CD14-positive monocyte (primary cell): ENCODE measurements at regions not wholly inside any gene's neighbourhood (a gene's known extent, or its start where the extent isn't known, plus 50 kb on each side); places are given as distances from the start of the nearest gene placed in this dataset.

ENCODE experiments used
- DNase-seq, 3 donors: peaks; one replicate each; pipeline ENCODE4 v3.0.0-alpha.2; 2011 to 2022
- H2AFZ ChIP-seq: 2 replicates; pipeline ENCODE4 v1.6.0; 2012; ENCODE audit warnings: mild to moderate bottlenecking, low read depth, low read length, inconsistent platforms; ENCODE audit not compliant: insufficient read depth, poor library complexity, severe bottlenecking
- H3K27ac ChIP-seq, 2 donors: 1 replicate in 1 of 2; 2 replicates in 1 of 2; pipeline ENCODE4 v1.5.1; 2012 to 2013; ENCODE audit warnings: low read length in 2 of 2, control low read depth in 1 of 2, inconsistent platforms in 1 of 2, low read depth in 1 of 2, mild to moderate bottlenecking in 1 of 2
- H3K27me3 ChIP-seq, 2 donors: one replicate each; pipeline versions ENCODE4 v1.6.0 to v1.6.1; 2011 to 2013; ENCODE audit warnings: low read length in 2 of 2; ENCODE audit not compliant: control insufficient read depth in 2 of 2, insufficient read depth in 2 of 2
- H3K36me3 ChIP-seq, 2 donors: replicated peaks in 1 of 2; 1 replicate in 1 of 2; 2 replicates in 1 of 2; pipeline versions ENCODE4 v1.5.1 to v1.6.1; 2012 to 2013; ENCODE audit warnings: low read length in 2 of 2, control low read depth in 1 of 2, inconsistent platforms in 1 of 2, mild to moderate bottlenecking in 1 of 2; ENCODE audit not compliant: insufficient read depth in 2 of 2, control insufficient read depth in 1 of 2
- H3K4me1 ChIP-seq, 2 donors: 1 replicate in 1 of 2; 2 replicates in 1 of 2; pipeline versions ENCODE4 v1.5.1 to v1.6.1; 2012 to 2013; ENCODE audit warnings: low read length in 2 of 2, control low read depth in 1 of 2, inconsistent platforms in 1 of 2, mild to moderate bottlenecking in 1 of 2, moderate library complexity in 1 of 2; ENCODE audit not compliant: insufficient read depth in 2 of 2, control insufficient read depth in 1 of 2
- H3K4me2 ChIP-seq: replicated peaks from 2 replicates; pipeline ENCODE3; 2012; ENCODE audit warnings: low read length, moderate library complexity, mild to moderate bottlenecking; ENCODE audit not compliant: poor library complexity, severe bottlenecking; ENCODE audit errors: extremely low read depth
- H3K4me3 ChIP-seq, 3 experiments: fragments of 200-600 bp in 1 of 3; sonication (generic) in 1 of 3; replicated peaks in 1 of 3; 1 replicate in 2 of 3; 2 replicates in 1 of 3; pipeline ENCODE4 v1.5.1; 2011 to 2013; ENCODE audit warnings: low read length in 3 of 3, mild to moderate bottlenecking in 3 of 3, control low read depth in 2 of 3, low read depth in 2 of 3, inconsistent platforms in 1 of 3, moderate library complexity in 1 of 3
- H3K79me2 ChIP-seq: 2 replicates; pipeline ENCODE4 v1.6.0; 2012; ENCODE audit warnings: mild to moderate bottlenecking, control low read depth, inconsistent platforms, low read length, moderate library complexity; ENCODE audit not compliant: insufficient read depth
- H3K9ac ChIP-seq: 2 replicates; pipeline ENCODE4 v1.6.0; 2017; ENCODE audit warnings: low read length, mild to moderate bottlenecking; ENCODE audit not compliant: insufficient read depth, poor library complexity, severe bottlenecking
- H3K9me3 ChIP-seq, 2 donors: replicated peaks in 1 of 2; 1 replicate in 1 of 2; 2 replicates in 1 of 2; pipeline versions ENCODE4 v1.5.1 to v1.6.1; 2012 to 2013; ENCODE audit warnings: low read length in 2 of 2, control low read depth in 1 of 2; ENCODE audit not compliant: control insufficient read depth in 1 of 2, insufficient read depth in 1 of 2
- H4K20me1 ChIP-seq: 2 replicates; pipeline ENCODE4 v1.6.0; 2012; ENCODE audit warnings: mild to moderate bottlenecking, low read length, control low read depth, moderate library complexity; ENCODE audit not compliant: insufficient read depth
- H3K27ac Mint-ChIP-seq, 7 donors: one replicate each; pipeline ENCODE4 v1.8.0; 2020; ENCODE audit warnings: mild to moderate bottlenecking in 7 of 7, mixed read lengths in 7 of 7, moderate library complexity in 6 of 7, inconsistent platforms in 2 of 7
- H3K27me3 Mint-ChIP-seq, 3 donors: one replicate each; pipeline ENCODE4 v1.8.0; 2021 to 2022; ENCODE audit warnings: low read depth in 3 of 3, mild to moderate bottlenecking in 3 of 3, mixed read lengths in 3 of 3, moderate library complexity in 3 of 3, inconsistent platforms in 1 of 3
- H3K36me3 Mint-ChIP-seq, 2 donors: one replicate each; pipeline ENCODE4 v1.8.0; 2020; ENCODE audit warnings: mixed read lengths in 2 of 2, inconsistent platforms in 1 of 2, mild to moderate bottlenecking in 1 of 2
- H3K4me1 Mint-ChIP-seq: one replicate; pipeline ENCODE4 v1.8.0; 2020; ENCODE audit warnings: mild to moderate bottlenecking, mixed read lengths
- H3K4me3 Mint-ChIP-seq, 2 donors: one replicate each; pipeline ENCODE4 v1.8.0; 2020; ENCODE audit warnings: mild to moderate bottlenecking in 2 of 2, mixed read lengths in 2 of 2, moderate library complexity in 1 of 2
- H3K9me3 Mint-ChIP-seq, 7 donors: one replicate each; pipeline ENCODE4 v1.8.0; 2020 to 2022; ENCODE audit warnings: mixed read lengths in 7 of 7, mild to moderate bottlenecking in 6 of 7, moderate library complexity in 6 of 7, inconsistent platforms in 2 of 7
- WGBS: methylation state at CpG from one replicate; pipeline ENCODE4 v1.1.5; 2013; ENCODE audit warnings: missing lambda C conversion rate; ENCODE audit not compliant: insufficient coverage; 5-methylcytosine and 5-hydroxymethylcytosine counted together
- intact Hi-C, 2 donors: fragments of 100-400 bp; cut with micrococcal nuclease; formaldehyde crosslinking; loops; one replicate each; pipeline versions ENCODE4 v1.15.0 to v1.15.1; 2023
- TF ChIP-seq, protein P1 (sequence below): fragments of 200-600 bp; IDR thresholded peaks from one replicate; pipeline ENCODE4 v1.8.0; 2022; ENCODE audit warnings: antibody characterized with exemption, mild to moderate bottlenecking

DNA sequence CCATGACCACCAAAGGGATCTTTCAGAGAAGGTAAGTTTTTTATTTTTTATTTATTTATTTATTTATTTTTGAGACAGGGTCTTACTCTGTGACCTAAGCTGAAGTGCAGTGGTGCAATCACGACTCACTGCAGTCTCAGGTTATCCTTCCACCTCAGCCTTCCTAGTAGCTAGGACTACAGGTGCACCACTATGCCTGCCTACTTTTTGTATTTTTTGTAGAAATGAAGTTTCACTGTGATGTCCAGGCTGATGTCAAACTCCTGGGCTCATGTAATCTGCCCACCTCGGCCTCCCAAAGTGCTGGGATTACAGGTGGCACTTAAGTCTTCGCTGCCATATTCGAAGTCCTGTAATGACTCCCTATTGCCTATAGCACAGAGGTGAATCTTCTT is 342.5 kb downstream of the CYRIA start:
- DNase-seq = no peak
- intact Hi-C loops = no loop called here
- no peak overlapping the region for H3K27ac Mint-ChIP-seq
- no peak overlapping the region for H3K4me3 Mint-ChIP-seq
- no peak overlapping the region for H3K9ac ChIP-seq
- H3K27ac ChIP-seq = no peak overlapping the region
- H2AFZ ChIP-seq = no peak overlapping the region
- no peaks in the 10 kb centered on the region for H3K9me3 Mint-ChIP-seq
- no peaks in the 10 kb centered on the region for H3K9me3 ChIP-seq
- no peaks in the 10 kb centered on the region for H3K36me3 Mint-ChIP-seq
- H3K4me3 ChIP-seq = no peak overlapping the region
- H3K27me3 Mint-ChIP-seq = peaks cover 0 to 2% (median 0%) of the 10 kb centered on the region in 3 donors
- H4K20me1 ChIP-seq = no peaks in the 10 kb centered on the region
- H3K79me2 ChIP-seq = no peaks in the 10 kb centered on the region
- H3K4me1 Mint-ChIP-seq = peaks cover 3% of the 10 kb centered on the region
- 100% methylated on average over 3 of the region's 4 CpGs for WGBS
- no peaks in the 10 kb centered on the region for H3K36me3 ChIP-seq
- TF ChIP-seq, protein P1, sequence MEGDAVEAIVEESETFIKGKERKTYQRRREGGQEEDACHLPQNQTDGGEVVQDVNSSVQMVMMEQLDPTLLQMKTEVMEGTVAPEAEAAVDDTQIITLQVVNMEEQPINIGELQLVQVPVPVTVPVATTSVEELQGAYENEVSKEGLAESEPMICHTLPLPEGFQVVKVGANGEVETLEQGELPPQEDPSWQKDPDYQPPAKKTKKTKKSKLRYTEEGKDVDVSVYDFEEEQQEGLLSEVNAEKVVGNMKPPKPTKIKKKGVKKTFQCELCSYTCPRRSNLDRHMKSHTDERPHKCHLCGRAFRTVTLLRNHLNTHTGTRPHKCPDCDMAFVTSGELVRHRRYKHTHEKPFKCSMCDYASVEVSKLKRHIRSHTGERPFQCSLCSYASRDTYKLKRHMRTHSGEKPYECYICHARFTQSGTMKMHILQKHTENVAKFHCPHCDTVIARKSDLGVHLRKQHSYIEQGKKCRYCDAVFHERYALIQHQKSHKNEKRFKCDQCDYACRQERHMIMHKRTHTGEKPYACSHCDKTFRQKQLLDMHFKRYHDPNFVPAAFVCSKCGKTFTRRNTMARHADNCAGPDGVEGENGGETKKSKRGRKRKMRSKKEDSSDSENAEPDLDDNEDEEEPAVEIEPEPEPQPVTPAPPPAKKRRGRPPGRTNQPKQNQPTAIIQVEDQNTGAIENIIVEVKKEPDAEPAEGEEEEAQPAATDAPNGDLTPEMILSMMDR = no peak
- H3K27me3 ChIP-seq = no peaks in the 10 kb centered on the region
- H3K4me1 ChIP-seq = no peaks in the 10 kb centered on the region
- no peak overlapping the region for H3K4me2 ChIP-seq

DNA sequence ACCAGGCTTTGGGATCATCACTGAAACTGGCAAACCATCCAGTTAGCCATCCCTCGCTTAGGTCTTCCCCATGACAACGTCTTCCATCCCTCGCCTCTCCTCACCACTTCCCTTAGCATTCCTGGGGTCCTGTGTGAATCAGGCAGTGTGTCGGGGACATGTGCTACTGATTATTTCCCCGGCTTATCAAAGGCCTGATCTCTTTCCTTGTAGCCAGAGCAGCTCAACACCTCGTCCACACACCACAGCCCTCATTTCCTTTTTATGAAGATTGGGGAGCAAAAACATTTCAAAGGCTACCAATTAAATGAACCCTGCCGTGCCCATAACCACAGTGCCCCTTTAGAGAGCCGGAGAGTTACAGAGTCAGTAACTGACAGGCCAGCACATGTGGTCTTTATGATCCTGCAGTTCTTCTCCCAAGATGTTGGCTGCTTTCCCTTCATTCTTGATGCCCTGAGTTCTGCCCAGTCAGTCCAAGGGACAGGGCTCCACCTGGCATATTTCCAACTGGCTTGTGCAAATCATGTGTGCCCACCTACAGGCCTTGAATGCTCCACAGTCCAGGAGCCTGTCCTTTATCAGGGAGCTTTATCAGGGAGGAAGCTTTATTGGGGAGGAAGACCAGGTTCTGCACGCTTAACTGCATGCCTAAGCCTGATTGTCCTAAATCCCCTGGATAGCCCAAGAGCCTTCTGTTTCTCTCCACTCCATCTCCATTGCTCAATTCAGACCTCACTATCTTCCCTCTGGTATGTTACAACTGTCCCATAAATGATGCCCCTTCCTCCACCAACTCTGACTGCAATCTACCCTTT is 343.1 kb downstream of the CYRIA start:
- TF ChIP-seq, protein P1 = no peak
- H3K36me3 Mint-ChIP-seq = no peaks in the 10 kb centered on the region
- no peak overlapping the region for H3K4me2 ChIP-seq
- no peak overlapping the region for H3K4me3 Mint-ChIP-seq
- peaks cover 4% of the 10 kb centered on the region for H3K4me1 Mint-ChIP-seq
- no peaks in the 10 kb centered on the region for H3K9me3 Mint-ChIP-seq
- no peaks in the 10 kb centered on the region for H3K9me3 ChIP-seq
- H3K4me3 ChIP-seq = no peak overlapping the region
- no peaks in the 10 kb centered on the region for H3K4me1 ChIP-seq
- WGBS = 59% methylated on average over 8 of the region's 9 CpGs
- no peaks in the 10 kb centered on the region for H4K20me1 ChIP-seq
- no peak overlapping the region for H3K27ac ChIP-seq
- no peaks in the 10 kb centered on the region for H3K79me2 ChIP-seq
- H3K9ac ChIP-seq = no peak overlapping the region
- intact Hi-C loops = no loop called here
- DNase-seq = no peak
- H3K27me3 Mint-ChIP-seq = peaks cover 0 to 2% (median 0%) of the 10 kb centered on the region in 3 donors
- no peak overlapping the region for H3K27ac Mint-ChIP-seq
- H2AFZ ChIP-seq = no peak overlapping the region
- no peaks in the 10 kb centered on the region for H3K36me3 ChIP-seq
- no peaks in the 10 kb centered on the region for H3K27me3 ChIP-seq
